Type B pancreatic cell (in vitro differentiated cells): ENCODE measurements at regions not wholly inside any gene's neighbourhood (a gene's known extent, or its start where the extent isn't known, plus 50 kb on each side); places are given as distances from the start of the nearest gene placed in this dataset.
"Not testable (repeated sequence)": the region's sequence is repeated elsewhere in the genome, so short reads cannot be mapped to it uniquely, and the experiment has no call there.

ENCODE experiments used
- DNase-seq: peaks from one replicate; pipeline ENCODE4 v3.0.0; 2021; ENCODE audit warnings: mixed read lengths; ENCODE audit not compliant: unreplicated experiment; ENCODE audit errors: extremely low spot score
- H3K27ac Mint-ChIP-seq: 2 replicates; pipeline ENCODE4 v1.8.0; 2021; ENCODE audit warnings: mild to moderate bottlenecking, mixed read lengths
- H3K27me3 Mint-ChIP-seq: 2 replicates; pipeline ENCODE4 v1.8.0; 2021; ENCODE audit warnings: mixed read lengths
- H3K36me3 Mint-ChIP-seq: 2 replicates; pipeline ENCODE4 v1.8.0; 2021; ENCODE audit warnings: mixed read lengths
- H3K4me1 Mint-ChIP-seq: one replicate; pipeline ENCODE4 v1.8.0; 2021; ENCODE audit warnings: mixed read lengths; ENCODE audit not compliant: unreplicated experiment
- H3K4me3 Mint-ChIP-seq: 2 replicates; pipeline ENCODE4 v1.8.0; 2021; ENCODE audit warnings: mild to moderate bottlenecking, mixed read lengths
- H3K9me3 Mint-ChIP-seq: 2 replicates; pipeline ENCODE4 v1.8.0; 2021; ENCODE audit warnings: mixed read lengths
- TF ChIP-seq, protein P1 (sequence below): fragments of 200-600 bp; sonication (generic); conservative IDR thresholded peaks from 2 replicates; pipeline ENCODE4 v1.5.0; 2021; ENCODE audit warnings: antibody characterized with exemption, mild to moderate bottlenecking

DNA sequence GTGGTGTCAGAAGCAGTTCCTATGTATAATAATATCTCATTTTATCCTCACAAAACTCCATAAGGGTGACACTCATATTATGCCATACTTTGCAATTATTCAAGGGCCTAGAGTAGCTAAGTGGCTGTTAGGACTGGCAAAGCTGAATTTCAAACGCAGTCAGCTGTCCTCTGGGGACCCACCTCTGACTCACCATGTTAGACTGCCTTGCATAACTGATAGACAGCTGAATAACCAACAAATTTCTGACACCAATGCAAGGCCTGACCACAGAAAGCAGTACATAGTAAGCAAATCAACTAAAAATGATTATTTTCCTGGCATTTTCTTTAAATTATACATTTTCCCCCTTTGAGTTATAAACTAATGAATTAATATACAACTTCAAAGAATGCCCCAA, 251.6 kb upstream of the PTGER4 start:
- no peak overlapping the region for H3K27ac Mint-ChIP-seq
- H3K27me3 Mint-ChIP-seq = no peaks in the 10 kb centered on the region
- no peaks in the 10 kb centered on the region for H3K4me1 Mint-ChIP-seq
- DNase-seq = no peak
- H3K4me3 Mint-ChIP-seq = no peak overlapping the region
- peaks cover 3% of the 10 kb centered on the region for H3K9me3 Mint-ChIP-seq
- TF ChIP-seq, protein P1, sequence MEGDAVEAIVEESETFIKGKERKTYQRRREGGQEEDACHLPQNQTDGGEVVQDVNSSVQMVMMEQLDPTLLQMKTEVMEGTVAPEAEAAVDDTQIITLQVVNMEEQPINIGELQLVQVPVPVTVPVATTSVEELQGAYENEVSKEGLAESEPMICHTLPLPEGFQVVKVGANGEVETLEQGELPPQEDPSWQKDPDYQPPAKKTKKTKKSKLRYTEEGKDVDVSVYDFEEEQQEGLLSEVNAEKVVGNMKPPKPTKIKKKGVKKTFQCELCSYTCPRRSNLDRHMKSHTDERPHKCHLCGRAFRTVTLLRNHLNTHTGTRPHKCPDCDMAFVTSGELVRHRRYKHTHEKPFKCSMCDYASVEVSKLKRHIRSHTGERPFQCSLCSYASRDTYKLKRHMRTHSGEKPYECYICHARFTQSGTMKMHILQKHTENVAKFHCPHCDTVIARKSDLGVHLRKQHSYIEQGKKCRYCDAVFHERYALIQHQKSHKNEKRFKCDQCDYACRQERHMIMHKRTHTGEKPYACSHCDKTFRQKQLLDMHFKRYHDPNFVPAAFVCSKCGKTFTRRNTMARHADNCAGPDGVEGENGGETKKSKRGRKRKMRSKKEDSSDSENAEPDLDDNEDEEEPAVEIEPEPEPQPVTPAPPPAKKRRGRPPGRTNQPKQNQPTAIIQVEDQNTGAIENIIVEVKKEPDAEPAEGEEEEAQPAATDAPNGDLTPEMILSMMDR = no peak
- no peaks in the 10 kb centered on the region for H3K36me3 Mint-ChIP-seq

DNA sequence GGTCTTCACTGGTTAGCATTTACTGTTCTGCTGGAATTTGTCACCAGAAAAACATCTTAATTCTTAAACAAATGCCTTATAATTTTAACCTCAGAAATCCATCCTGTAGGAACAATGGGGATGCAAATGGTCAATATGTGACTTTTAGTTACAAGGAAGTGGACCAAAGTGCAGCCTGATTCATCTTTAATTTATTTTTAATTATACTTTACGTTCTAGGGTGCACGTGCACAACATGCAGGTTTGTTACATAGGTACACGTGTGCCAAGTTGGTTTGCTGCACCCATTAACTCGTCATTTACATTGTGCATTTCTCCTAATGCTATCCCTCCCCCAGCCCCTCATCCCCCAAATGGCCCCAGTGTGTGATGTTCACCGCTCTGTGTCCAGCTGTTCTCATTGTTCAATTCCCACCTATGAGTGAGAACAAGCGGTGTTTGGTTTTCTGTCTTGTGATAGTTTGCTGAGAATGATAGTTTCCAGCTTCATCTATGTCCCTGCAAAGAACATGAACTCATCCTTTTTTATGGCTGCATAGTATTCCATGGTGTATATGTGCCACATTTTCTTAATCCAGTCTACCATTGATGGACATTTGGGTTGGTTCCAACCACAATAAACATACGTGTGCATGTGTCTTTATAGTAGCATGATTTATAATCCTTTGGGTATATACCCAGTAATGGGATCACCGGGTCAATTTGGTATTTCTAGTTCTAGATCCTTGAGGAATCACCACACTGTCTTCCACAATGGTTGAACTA, 262.5 kb upstream of the PTGER4 start:
- not testable (repeated sequence) for H3K27me3 Mint-ChIP-seq, DNase-seq, H3K27ac Mint-ChIP-seq, H3K4me3 Mint-ChIP-seq, H3K9me3 Mint-ChIP-seq, H3K4me1 Mint-ChIP-seq, H3K36me3 Mint-ChIP-seq

DNA sequence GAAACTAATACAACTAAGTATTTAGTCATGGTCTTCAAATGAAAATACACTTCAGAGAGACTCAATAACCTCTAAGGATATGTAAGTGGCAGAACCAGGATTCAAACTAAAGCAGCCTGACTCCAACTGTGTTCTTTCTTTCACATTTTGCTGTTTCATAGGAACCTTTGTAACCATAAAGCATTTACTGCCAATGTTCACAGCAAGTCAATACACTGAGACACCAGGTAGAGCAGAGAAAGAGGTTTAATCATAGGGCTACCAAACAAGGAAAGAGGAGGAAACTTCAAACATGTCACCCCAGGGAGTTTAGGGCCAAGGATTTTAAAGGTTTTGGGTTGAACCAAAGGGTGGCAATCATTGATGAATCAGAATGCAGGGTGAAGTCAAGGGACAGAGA, 263.1 kb upstream of the PTGER4 start:
- H3K4me3 Mint-ChIP-seq = no peak overlapping the region
- H3K27me3 Mint-ChIP-seq = peaks cover under 1% of the 10 kb centered on the region
- H3K27ac Mint-ChIP-seq = no peak overlapping the region
- TF ChIP-seq, protein P1 = no peak
- no peak for DNase-seq
- no peaks in the 10 kb centered on the region for H3K4me1 Mint-ChIP-seq
- no peaks in the 10 kb centered on the region for H3K36me3 Mint-ChIP-seq
- peaks cover 4% of the 10 kb centered on the region for H3K9me3 Mint-ChIP-seq

DNA sequence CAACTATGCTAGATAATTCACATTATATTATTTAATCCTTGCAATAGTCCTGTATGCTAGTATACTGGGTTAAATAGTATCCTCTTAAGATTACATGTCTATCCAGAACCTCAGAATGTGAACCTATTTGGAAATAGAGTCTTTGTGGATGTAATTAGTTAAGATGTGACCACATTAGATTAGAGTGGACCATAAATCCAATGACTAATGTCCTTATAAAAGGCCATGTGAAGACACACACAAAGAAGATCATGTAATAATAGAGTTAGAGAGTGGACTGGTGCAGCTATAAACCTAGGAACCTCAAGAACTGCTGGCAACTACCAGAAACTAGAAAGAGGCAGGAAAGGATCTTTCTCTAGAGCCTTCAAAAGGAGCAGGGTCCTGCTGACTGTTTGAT, 263.6 kb upstream of the PTGER4 start:
- H3K9me3 Mint-ChIP-seq = peaks cover 4% of the 10 kb centered on the region
- DNase-seq = no peak
- TF ChIP-seq, protein P1 = no peak
- H3K27ac Mint-ChIP-seq = no peak overlapping the region
- H3K36me3 Mint-ChIP-seq = no peaks in the 10 kb centered on the region
- no peaks in the 10 kb centered on the region for H3K4me1 Mint-ChIP-seq
- H3K4me3 Mint-ChIP-seq = no peak overlapping the region
- peaks cover 5% of the 10 kb centered on the region for H3K27me3 Mint-ChIP-seq

DNA sequence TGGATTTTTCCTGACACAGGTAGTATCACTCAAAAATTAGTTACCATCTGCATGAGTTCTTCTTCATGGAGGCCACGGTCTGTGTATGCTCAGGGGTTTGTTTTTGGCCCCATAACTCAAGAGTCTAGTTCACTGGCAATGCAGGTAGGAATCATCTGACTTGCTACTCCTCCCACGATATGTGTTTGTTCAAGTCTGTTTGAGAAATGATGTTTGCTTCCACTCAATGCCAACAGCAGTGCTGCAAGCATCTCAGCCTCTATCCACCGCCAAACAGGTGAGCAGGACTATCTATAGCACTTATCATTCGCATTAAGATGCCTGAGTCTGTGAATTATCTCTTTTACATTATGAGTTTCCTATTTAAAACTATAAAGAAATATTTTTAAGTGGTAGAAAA, 264.8 kb upstream of the PTGER4 start:
- Mint-ChIP-seq H3K9me3 (peaks cover under 1% of the 10 kb centered on the region), H3K4me1 (peaks cover 4% of the 10 kb centered on the region), H3K4me3 (no peak overlapping the region), H3K36me3 (no peaks in the 10 kb centered on the region), H3K27me3 (peaks cover 9% of the 10 kb centered on the region), H3K27ac (no peak overlapping the region)
- TF ChIP-seq, protein P1 = no peak
- DNase-seq = no peak

DNA sequence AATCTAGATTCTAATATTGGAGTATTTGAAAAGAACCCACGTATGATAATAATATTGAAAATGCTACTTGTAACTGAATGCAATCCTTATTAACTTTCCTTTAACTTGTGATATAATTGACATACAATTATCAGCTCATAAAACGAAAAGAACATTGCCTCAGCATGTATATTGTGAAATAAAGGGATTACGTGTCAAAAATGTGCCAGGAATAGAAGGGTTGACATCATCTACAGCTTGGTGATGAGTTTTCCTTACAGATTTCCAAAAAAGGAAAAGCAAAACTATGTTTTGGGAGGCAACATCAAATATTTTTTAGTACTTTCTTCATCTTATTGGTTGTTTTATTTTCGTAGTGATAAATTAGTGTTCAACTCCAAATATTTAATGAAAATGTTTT, 266.0 kb upstream of the PTGER4 start:
- H3K27ac Mint-ChIP-seq = no peak overlapping the region
- H3K27me3 Mint-ChIP-seq = peaks cover 9% of the 10 kb centered on the region

More for the DNA sequence above, 266.0 kb upstream of the PTGER4 start:
- H3K4me1 Mint-ChIP-seq = peaks cover 4% of the 10 kb centered on the region
- TF ChIP-seq, protein P1 = no peak
- no peaks in the 10 kb centered on the region for H3K9me3 Mint-ChIP-seq
- no peaks in the 10 kb centered on the region for H3K36me3 Mint-ChIP-seq
- no peak overlapping the region for H3K4me3 Mint-ChIP-seq
- DNase-seq = no peak
